Caco-2 (cell line): ENCODE measurements at regions not wholly inside any gene's neighbourhood (a gene's known extent, or its start where the extent isn't known, plus 50 kb on each side); places are given as distances from the start of the nearest gene placed in this dataset.

Source experiments
- BruUV-seq: library from RNA; stranded (reverse); fragments of 400-500 nt; replicated peaks from 2 replicates; lab custom pipeline; 2021; lab: Mats Ljungman, UMichigan
- CTCF ChIA-PET: fragments of 300-600 bp; sonication (Branson Sonifier 250); formaldehyde crosslinking; loops from one replicate; lab custom pipeline; 2022; ENCODE audit warnings: antibody characterized with exemption; lab: Charles Lee
- POLR2A ChIA-PET: fragments of 300-600 bp; sonication (Branson Sonifier 250); formaldehyde crosslinking; loops from one replicate; lab custom pipeline; 2022; ENCODE audit warnings: antibody characterized with exemption; lab: Charles Lee
- DNase-seq, 2 experiments: peaks; one replicate each; pipeline versions ENCODE4 v3.0.0 to v3.0.0-alpha.2; 2020 to 2022
- H3K27me3 ChIP-seq: replicated peaks from 2 replicates; pipeline ENCODE4 v1.6.0; 2011; ENCODE audit warnings: low read length; ENCODE audit not compliant: control insufficient read depth, insufficient read depth
- H3K36me3 ChIP-seq: 2 replicates; pipeline ENCODE4 v1.5.1; 2011; ENCODE audit warnings: low read length; ENCODE audit not compliant: control insufficient read depth, insufficient read depth
- H3K4me1 ChIP-seq: fragments of 250-450 bp; sonication (Bioruptor Pico); 2 replicates; pipeline ENCODE4 v1.5.1; 2020; ENCODE audit warnings: mild to moderate bottlenecking
- H3K4me3 ChIP-seq: 2 replicates; pipeline ENCODE4 v1.5.1; 2011; ENCODE audit warnings: low read depth, mild to moderate bottlenecking, control low read depth, low read length
- H3K9me3 ChIP-seq: fragments of 250-450 bp; sonication (Bioruptor Pico); 2 replicates; pipeline ENCODE4 v1.5.1; 2020; ENCODE audit warnings: mild to moderate bottlenecking, moderate library complexity
- H3K27ac Mint-ChIP-seq: one replicate; pipeline ENCODE4 v1.8.0; 2022; ENCODE audit warnings: mixed read lengths; ENCODE audit not compliant: unreplicated experiment
- H3K27me3 Mint-ChIP-seq: one replicate; pipeline ENCODE4 v1.8.0; 2022; ENCODE audit warnings: mixed read lengths; ENCODE audit not compliant: insufficient read depth, unreplicated experiment
- H3K36me3 Mint-ChIP-seq: one replicate; pipeline ENCODE4 v1.8.0; 2022; ENCODE audit warnings: mild to moderate bottlenecking, mixed read lengths; ENCODE audit not compliant: insufficient read depth, unreplicated experiment
- H3K4me1 Mint-ChIP-seq: one replicate; pipeline ENCODE4 v1.8.0; 2022; ENCODE audit warnings: low read depth, mixed read lengths; ENCODE audit not compliant: unreplicated experiment
- H3K4me3 Mint-ChIP-seq: one replicate; pipeline ENCODE4 v1.8.0; 2022; ENCODE audit warnings: mild to moderate bottlenecking, moderate library complexity, mixed read lengths; ENCODE audit not compliant: unreplicated experiment
- H3K9me3 Mint-ChIP-seq: one replicate; pipeline ENCODE4 v1.8.0; 2022; ENCODE audit warnings: mixed read lengths; ENCODE audit not compliant: unreplicated experiment
- intact Hi-C: fragments of 100-400 bp; cut with micrococcal nuclease; formaldehyde crosslinking; loops from one replicate; pipeline ENCODE4 v1.10.0; 2022; ENCODE audit not compliant: unreplicated experiment
- TF ChIP-seq, protein P1 (sequence below), 2 experiments: fragments of 200-600 bp in 1 of 2; IDR thresholded peaks; 1 replicate in 1 of 2; 2 replicates in 1 of 2; pipeline versions ENCODE4 v1.5.1 to v1.8.0; 2011 to 2022; ENCODE audit warnings: antibody characterized with exemption in 1 of 2, control low read depth in 1 of 2, inconsistent platforms in 1 of 2, low read depth in 1 of 2, low read length in 1 of 2, mild to moderate bottlenecking in 1 of 2, moderate library complexity in 1 of 2; ENCODE audit not compliant: insufficient read depth in 1 of 2, severe bottlenecking in 1 of 2, unreplicated experiment in 1 of 2

DNA sequence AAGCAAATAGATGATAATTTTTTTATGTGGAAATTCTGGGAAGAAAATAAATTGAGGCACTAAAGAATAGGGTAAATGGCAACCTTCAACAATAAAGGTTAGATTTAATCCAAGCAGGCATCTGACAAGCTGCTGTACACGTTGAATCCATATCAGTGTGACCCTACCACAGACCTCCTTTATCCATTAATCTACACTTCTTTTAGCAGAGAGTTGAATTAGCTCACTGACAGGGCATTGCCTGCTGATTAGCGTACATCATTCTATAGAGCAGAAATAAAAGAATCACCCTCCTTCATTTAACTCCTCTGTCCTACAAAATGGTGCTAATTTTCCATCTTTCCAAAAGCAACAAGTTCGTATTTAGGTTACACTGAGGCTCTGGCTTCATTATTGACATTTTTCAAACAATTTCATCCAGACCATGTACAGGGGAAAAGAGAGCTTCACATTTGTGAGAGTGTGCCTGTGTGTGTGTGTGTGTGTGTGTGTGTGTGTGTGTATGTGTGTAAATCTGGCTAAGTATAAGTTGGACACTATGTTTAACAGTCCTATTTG is 356.0 kb downstream of the TFEC start:
- no TSS peak for BruUV-seq
- Histone ChIP-seq H3K27me3 (no peaks in the 10 kb centered on the region; the same call in 1 of the 2 replicates), H3K4me3 (no peak overlapping the region), H3K36me3 (no peaks in the 10 kb centered on the region), H3K9me3 (no peaks in the 10 kb centered on the region), H3K4me1 (peaks cover 16% of the 10 kb centered on the region; the same call in 1 of the 2 replicates)
- Mint-ChIP-seq H3K4me3 (no peak overlapping the region), H3K9me3 (no peaks in the 10 kb centered on the region), H3K4me1 (peaks cover 7% of the 10 kb centered on the region), H3K27me3 (no peaks in the 10 kb centered on the region), H3K27ac (no peak overlapping the region), H3K36me3 (no peaks in the 10 kb centered on the region)
- ChIA-PET POLR2A (no interaction called here), CTCF (interaction anchor here (0.6 kb wide), 1 partner anchor 113 kb away, joined by 3 read pairs; no protein-coding TSS in a partner anchor)
- DNase-seq, result no peak
- intact Hi-C loops, result loop anchor here (5.0 kb wide), 1 partner anchor 807 kb away; no protein-coding TSS in a partner anchor
- TF ChIP-seq, protein P1, sequence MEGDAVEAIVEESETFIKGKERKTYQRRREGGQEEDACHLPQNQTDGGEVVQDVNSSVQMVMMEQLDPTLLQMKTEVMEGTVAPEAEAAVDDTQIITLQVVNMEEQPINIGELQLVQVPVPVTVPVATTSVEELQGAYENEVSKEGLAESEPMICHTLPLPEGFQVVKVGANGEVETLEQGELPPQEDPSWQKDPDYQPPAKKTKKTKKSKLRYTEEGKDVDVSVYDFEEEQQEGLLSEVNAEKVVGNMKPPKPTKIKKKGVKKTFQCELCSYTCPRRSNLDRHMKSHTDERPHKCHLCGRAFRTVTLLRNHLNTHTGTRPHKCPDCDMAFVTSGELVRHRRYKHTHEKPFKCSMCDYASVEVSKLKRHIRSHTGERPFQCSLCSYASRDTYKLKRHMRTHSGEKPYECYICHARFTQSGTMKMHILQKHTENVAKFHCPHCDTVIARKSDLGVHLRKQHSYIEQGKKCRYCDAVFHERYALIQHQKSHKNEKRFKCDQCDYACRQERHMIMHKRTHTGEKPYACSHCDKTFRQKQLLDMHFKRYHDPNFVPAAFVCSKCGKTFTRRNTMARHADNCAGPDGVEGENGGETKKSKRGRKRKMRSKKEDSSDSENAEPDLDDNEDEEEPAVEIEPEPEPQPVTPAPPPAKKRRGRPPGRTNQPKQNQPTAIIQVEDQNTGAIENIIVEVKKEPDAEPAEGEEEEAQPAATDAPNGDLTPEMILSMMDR (IDR thresholded peaks at IDR 0.05; ENCODE audit: insufficient read depth in 1 of 2, low read depth in 1 of 2, low read length in 1 of 2, severe bottlenecking in 1 of 2, unreplicated experiment in 1 of 2), result no peak

DNA sequence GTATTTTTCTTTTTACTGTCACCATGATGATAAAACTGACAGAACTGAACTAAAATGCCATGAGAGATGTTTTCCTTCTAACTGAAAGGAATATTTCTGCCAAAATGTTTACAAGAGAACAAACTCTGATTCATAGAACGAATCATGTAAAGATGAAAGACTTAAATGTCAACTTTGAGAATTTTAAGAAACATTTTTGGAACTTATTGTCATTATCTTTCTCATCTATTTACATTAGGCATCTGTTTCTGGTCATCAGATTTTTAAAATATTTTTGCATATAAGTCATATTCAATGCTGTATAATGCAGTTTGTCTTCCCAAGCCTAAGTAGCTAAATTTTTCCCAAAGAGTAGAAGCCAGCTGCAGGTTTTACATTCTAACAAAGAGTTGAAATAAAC is 358.5 kb downstream of the TFEC start:
- intact Hi-C loops, result loop anchor here (1.0 to 2.0 kb wide), 2 partner anchors 23 to 111 kb away; no protein-coding TSS in a partner anchor
- Mint-ChIP-seq H3K4me3 (no peak overlapping the region), H3K9me3 (no peaks in the 10 kb centered on the region), H3K4me1 (peaks cover 7% of the 10 kb centered on the region), H3K27me3 (no peaks in the 10 kb centered on the region), H3K27ac (no peak overlapping the region), H3K36me3 (no peaks in the 10 kb centered on the region)
- H3K36me3 ChIP-seq, result no peaks in the 10 kb centered on the region
- BruUV-seq, result no TSS peak
- H3K9me3 ChIP-seq, result no peaks in the 10 kb centered on the region
- no peaks in the 10 kb centered on the region for H3K27me3 ChIP-seq
- H3K4me1 ChIP-seq, result peaks cover 16% of the 10 kb centered on the region; the same call in 1 of the 2 replicates
- DNase-seq, result no peak
- TF ChIP-seq, protein P1 (IDR thresholded peaks at IDR 0.05; ENCODE audit: insufficient read depth in 1 of 2, low read depth in 1 of 2, low read length in 1 of 2, severe bottlenecking in 1 of 2, unreplicated experiment in 1 of 2), result no peak
- CTCF ChIA-PET, result no interaction called here
- H3K4me3 ChIP-seq, result no peak overlapping the region
- POLR2A ChIA-PET, result no interaction called here

DNA sequence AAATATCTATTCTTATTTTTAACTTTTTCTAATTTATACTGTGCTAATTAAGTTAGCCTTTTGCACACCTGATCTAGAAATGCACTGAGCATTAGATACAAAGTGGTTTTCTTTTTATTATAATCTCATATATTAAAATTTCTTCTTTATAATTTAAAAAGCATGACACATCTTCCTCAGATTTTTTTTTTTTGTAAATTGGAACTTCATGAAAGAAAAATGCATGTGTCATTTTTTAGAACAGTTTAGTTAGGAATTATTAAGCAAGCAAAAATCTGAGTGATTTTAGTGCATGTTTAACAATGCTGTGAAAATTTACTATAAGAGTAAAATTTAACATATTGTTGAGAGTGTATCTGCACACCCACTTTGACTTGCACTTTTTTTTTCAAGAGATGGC is 367.9 kb downstream of the TFEC start:
- BruUV-seq, result no TSS peak
- no peak overlapping the region for H3K27ac Mint-ChIP-seq

More for the DNA sequence above, 367.9 kb downstream of the TFEC start:
- TF ChIP-seq, protein P1 (IDR thresholded peaks at IDR 0.05; ENCODE audit: insufficient read depth in 1 of 2, low read depth in 1 of 2, low read length in 1 of 2, severe bottlenecking in 1 of 2, unreplicated experiment in 1 of 2), result no peak
- ChIA-PET CTCF (no interaction called here), POLR2A (no interaction called here)
- Mint-ChIP-seq H3K36me3 (no peaks in the 10 kb centered on the region), H3K9me3 (no peaks in the 10 kb centered on the region), H3K27me3 (no peaks in the 10 kb centered on the region), H3K4me1 (peaks cover 8% of the 10 kb centered on the region), H3K4me3 (no peak overlapping the region)
- no peaks in the 10 kb centered on the region for H3K36me3 ChIP-seq
- DNase-seq, result no peak
- H3K4me1 ChIP-seq, result 0 out of 2 replicates have a peak, but pooled peaks cover 3% of the 10 kb centered on the region
- H3K4me3 ChIP-seq, result no peak overlapping the region
- no peaks in the 10 kb centered on the region for H3K9me3 ChIP-seq
- no peaks in the 10 kb centered on the region for H3K27me3 ChIP-seq
- intact Hi-C loops, result no loop called here
